Osteoblast (primary cell): ENCODE measurements at regions not wholly inside any gene's neighbourhood (a gene's known extent, or its start where the extent isn't known, plus 50 kb on each side); places are given as distances from the start of the nearest gene placed in this dataset.
"Not testable (repeated sequence)": the region's sequence is repeated elsewhere in the genome, so short reads cannot be mapped to it uniquely, and the experiment has no call there.

Experiments
- DNase-seq: peaks from one replicate; pipeline ENCODE4 v3.0.0; 2011; ENCODE audit warnings: low spot score, mixed read lengths; ENCODE audit not compliant: insufficient read length; ENCODE audit errors: missing footprints
- H2AFZ ChIP-seq: 2 replicates; pipeline ENCODE4 v1.6.0; 2011; ENCODE audit warnings: mild to moderate bottlenecking, low read length
- H3K27ac ChIP-seq: 2 replicates; pipeline ENCODE4 v1.5.1; 2011; ENCODE audit warnings: mild to moderate bottlenecking, low read depth, low read length, moderate library complexity
- H3K27me3 ChIP-seq: 2 replicates; pipeline ENCODE4 v1.6.0; 2012; ENCODE audit warnings: mild to moderate bottlenecking, control low read depth, inconsistent platforms, low read length, moderate library complexity; ENCODE audit not compliant: insufficient read depth
- H3K36me3 ChIP-seq: 2 replicates; pipeline ENCODE4 v1.5.1; 2011; ENCODE audit warnings: mild to moderate bottlenecking, low read length, control low read depth, moderate library complexity; ENCODE audit not compliant: insufficient read depth
- H3K4me1 ChIP-seq: 2 replicates; pipeline ENCODE4 v1.5.1; 2011; ENCODE audit warnings: mild to moderate bottlenecking, low read length, control low read depth, moderate library complexity; ENCODE audit not compliant: insufficient read depth
- H3K4me2 ChIP-seq: 2 replicates; pipeline ENCODE4 v1.6.0; 2011; ENCODE audit warnings: mild to moderate bottlenecking, low read length; ENCODE audit not compliant: insufficient read depth
- H3K4me3 ChIP-seq: fragments of 200-600 bp; sonication (generic); 3 replicates; pipeline ENCODE4 v1.5.1; 2012; ENCODE audit warnings: mild to moderate bottlenecking, low read length, inconsistent platforms; ENCODE audit not compliant: insufficient read depth
- H3K79me2 ChIP-seq: 2 replicates; pipeline ENCODE4 v1.6.0; 2012; ENCODE audit warnings: mild to moderate bottlenecking, low read length, control low read depth, inconsistent platforms; ENCODE audit not compliant: insufficient read depth
- H3K9me3 ChIP-seq: 2 replicates; pipeline ENCODE4 v1.5.1; 2011; ENCODE audit warnings: low read depth, low read length, control low read depth
- H4K20me1 ChIP-seq: 2 replicates; pipeline ENCODE4 v1.6.0; 2012; ENCODE audit warnings: mild to moderate bottlenecking, low read length, control low read depth; ENCODE audit not compliant: insufficient read depth
- TF ChIP-seq, protein P1 (sequence below): IDR thresholded peaks from 2 replicates; pipeline ENCODE4 v1.5.1; 2011; ENCODE audit warnings: mild to moderate bottlenecking, low read depth, low read length, moderate library complexity; ENCODE audit errors: extremely low read depth

DNA sequence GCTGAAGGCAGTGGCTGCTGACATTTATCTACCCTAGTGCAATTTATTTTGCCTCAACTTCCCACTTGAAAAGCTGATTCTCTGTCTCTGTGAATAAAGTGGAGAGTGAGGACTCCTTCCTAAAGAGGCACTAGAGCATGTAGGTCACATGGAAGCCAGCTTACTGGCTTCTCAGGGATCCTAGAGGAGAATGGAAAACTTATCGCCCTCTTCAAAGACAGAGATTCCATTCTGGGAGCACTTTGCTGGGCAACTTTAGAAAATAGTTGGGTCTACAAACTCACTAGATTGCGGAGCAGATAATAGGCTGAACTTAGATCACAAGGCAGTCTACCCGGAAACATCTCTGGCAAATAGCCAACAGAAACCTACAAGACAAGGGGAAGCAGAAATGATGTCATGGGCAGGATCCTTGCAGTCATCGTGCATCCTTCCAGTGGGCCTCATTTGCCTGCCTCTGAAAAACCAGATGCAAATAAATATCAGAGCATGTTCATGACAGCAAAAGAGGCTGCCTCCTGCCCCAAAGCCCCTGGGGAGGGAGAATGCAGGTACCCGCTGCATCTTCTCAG, 104.8 kb upstream of the BARHL2 start:
- no peak overlapping the region for H3K4me2 ChIP-seq
- no peaks in the 10 kb centered on the region for H3K27me3 ChIP-seq
- no peaks in the 10 kb centered on the region for H3K9me3 ChIP-seq
- no peaks in the 10 kb centered on the region for H4K20me1 ChIP-seq
- TF ChIP-seq, protein P1, sequence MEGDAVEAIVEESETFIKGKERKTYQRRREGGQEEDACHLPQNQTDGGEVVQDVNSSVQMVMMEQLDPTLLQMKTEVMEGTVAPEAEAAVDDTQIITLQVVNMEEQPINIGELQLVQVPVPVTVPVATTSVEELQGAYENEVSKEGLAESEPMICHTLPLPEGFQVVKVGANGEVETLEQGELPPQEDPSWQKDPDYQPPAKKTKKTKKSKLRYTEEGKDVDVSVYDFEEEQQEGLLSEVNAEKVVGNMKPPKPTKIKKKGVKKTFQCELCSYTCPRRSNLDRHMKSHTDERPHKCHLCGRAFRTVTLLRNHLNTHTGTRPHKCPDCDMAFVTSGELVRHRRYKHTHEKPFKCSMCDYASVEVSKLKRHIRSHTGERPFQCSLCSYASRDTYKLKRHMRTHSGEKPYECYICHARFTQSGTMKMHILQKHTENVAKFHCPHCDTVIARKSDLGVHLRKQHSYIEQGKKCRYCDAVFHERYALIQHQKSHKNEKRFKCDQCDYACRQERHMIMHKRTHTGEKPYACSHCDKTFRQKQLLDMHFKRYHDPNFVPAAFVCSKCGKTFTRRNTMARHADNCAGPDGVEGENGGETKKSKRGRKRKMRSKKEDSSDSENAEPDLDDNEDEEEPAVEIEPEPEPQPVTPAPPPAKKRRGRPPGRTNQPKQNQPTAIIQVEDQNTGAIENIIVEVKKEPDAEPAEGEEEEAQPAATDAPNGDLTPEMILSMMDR: no peak
- H3K4me3 ChIP-seq: no peak overlapping the region
- H3K27ac ChIP-seq: no peak overlapping the region
- no peaks in the 10 kb centered on the region for H3K4me1 ChIP-seq
- DNase-seq: no peak
- H3K79me2 ChIP-seq: no peaks in the 10 kb centered on the region
- H2AFZ ChIP-seq: no peak overlapping the region
- no peaks in the 10 kb centered on the region for H3K36me3 ChIP-seq

DNA sequence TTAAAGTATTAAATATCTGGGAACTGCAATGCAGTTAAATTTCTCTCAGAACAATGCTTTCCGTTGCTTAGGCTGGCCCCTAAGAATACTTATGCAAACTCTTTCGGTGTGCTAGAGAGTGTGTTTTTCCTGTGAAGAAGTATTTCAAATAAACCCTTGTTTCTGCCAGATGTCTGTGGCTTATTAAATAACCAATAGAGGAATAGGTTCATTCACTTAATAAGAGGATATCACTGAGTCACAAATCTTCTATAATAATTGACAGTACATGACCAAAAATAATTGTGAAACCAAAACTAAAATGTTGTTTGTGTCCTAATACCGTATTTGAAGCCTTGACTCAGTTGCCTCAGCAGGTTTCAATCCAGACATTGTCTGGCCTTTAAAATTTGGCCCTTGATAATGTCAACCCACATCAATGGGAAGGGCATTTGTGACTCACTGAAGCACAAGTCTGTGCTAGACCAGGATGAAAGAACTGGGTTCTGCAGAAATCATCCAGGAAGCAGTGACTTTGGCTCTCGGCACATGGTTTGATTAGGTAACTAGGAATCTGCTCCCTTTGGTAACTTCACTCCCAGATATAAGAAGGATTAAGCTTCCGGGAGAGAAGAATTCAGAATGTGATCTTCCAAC, 104.2 kb upstream of the BARHL2 start:
- H3K36me3 ChIP-seq: no peaks in the 10 kb centered on the region
- no peaks in the 10 kb centered on the region for H3K27me3 ChIP-seq
- no peaks in the 10 kb centered on the region for H3K9me3 ChIP-seq
- no peaks in the 10 kb centered on the region for H3K79me2 ChIP-seq
- TF ChIP-seq, protein P1: no peak
- no peaks in the 10 kb centered on the region for H4K20me1 ChIP-seq
- H2AFZ ChIP-seq: no peak overlapping the region
- no peak overlapping the region for H3K4me3 ChIP-seq
- H3K27ac ChIP-seq: no peak overlapping the region
- H3K4me1 ChIP-seq: no peaks in the 10 kb centered on the region
- no peak for DNase-seq
- H3K4me2 ChIP-seq: no peak overlapping the region

DNA sequence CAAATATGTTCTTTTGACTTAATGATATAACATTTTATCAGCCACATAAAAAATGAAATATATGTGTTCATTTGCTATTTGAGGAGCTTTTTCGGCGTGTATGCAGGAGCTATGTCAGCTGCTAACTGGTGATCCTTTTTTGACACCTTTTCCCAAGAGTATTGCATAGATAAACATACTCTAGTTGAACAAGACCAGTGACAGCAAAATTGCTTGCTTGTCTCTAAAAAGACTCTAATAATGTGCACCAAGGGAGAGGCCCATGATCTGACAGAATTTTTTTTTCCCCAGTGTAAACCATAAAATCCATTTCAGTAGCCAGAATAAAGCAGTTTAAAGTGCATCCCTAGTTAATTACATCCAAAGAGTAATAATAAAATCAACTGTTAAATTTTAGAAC, 103.6 kb upstream of the BARHL2 start:
- Histone ChIP-seq H4K20me1 (no peaks in the 10 kb centered on the region), H2AFZ (no peak overlapping the region), H3K27ac (no peak overlapping the region), H3K9me3 (no peaks in the 10 kb centered on the region), H3K4me1 (no peaks in the 10 kb centered on the region), H3K79me2 (no peaks in the 10 kb centered on the region), H3K4me2 (no peak overlapping the region), H3K36me3 (no peaks in the 10 kb centered on the region), H3K27me3 (no peaks in the 10 kb centered on the region), H3K4me3 (no peak overlapping the region)
- TF ChIP-seq, protein P1: no peak
- no peak for DNase-seq

GRCh38 chr1:90817399-90817798, 100.3 kb upstream of the BARHL2 start:
- Histone ChIP-seq H2AFZ (no peak overlapping the region), H3K4me2 (no peak overlapping the region), H3K27me3 (no peaks in the 10 kb centered on the region), H3K4me3 (no peak overlapping the region), H3K4me1 (no peaks in the 10 kb centered on the region), H4K20me1 (no peaks in the 10 kb centered on the region), H3K27ac (no peak overlapping the region), H3K9me3 (no peaks in the 10 kb centered on the region), H3K36me3 (no peaks in the 10 kb centered on the region), H3K79me2 (no peaks in the 10 kb centered on the region)
- no peak for DNase-seq
- TF ChIP-seq, protein P1: no peak

DNA sequence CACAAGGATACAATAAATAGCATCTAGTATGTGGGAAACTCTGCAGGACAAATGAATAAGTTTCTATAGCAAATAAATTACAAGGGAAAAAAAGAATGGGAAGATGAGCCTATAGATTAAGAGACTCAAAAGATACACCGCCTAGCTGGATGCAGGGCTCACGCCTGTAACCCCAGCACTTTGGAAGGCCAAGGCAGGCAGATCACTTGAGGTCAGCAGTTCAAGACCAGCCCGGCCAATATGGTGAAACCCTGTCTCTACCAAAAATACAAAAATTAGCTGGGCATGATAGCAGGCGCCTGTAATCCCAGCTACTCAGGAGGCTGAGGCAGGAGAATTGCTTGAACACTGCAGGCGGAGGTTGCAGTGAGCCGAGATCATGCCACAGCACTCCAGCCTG, 95.1 kb upstream of the BARHL2 start:
- not testable (repeated sequence) for H2AFZ ChIP-seq, H3K4me3 ChIP-seq, H3K27me3 ChIP-seq, H3K4me2 ChIP-seq, H3K27ac ChIP-seq, H4K20me1 ChIP-seq, H3K9me3 ChIP-seq, H3K4me1 ChIP-seq, H3K79me2 ChIP-seq, DNase-seq, H3K36me3 ChIP-seq

- H3K4me1 ChIP-seq, H3K27me3 ChIP-seq, H3K79me2 ChIP-seq, H3K36me3 ChIP-seq, H3K9me3 ChIP-seq, H2AFZ ChIP-seq, H3K27ac ChIP-seq, DNase-seq, H4K20me1 ChIP-seq, H3K4me3 ChIP-seq, H3K4me2 ChIP-seq: not testable (repeated sequence)
These were observed 94.4 kb upstream of the BARHL2 start for GRCh38 chr1:90811444-90811950.
